Mucosa of gallbladder (tissue), 1 donor: ENCODE measurements at regions not wholly inside any gene's neighbourhood (a gene's known extent, or its start where the extent isn't known, plus 50 kb on each side); places are given as distances from the start of the nearest gene placed in this dataset.

Source experiments
- DNase-seq: peaks from one replicate; pipeline ENCODE4 v3.0.0-alpha.2; 2020; ENCODE audit warnings: low spot score
- donor health status: DM: no; HTN: no; CAD: no.

- DNase-seq = no peak
Observed at GRCh38 chr11:105332171-105332570, 192.6 kb upstream of the CARD18 start.

- no peak for DNase-seq
Observed at GRCh38 chr11:105328061-105328460, 188.5 kb upstream of the CARD18 start.

GRCh38 chr11:105324156-105324555 is 184.6 kb upstream of the CARD18 start:
- DNase-seq = no peak

DNA sequence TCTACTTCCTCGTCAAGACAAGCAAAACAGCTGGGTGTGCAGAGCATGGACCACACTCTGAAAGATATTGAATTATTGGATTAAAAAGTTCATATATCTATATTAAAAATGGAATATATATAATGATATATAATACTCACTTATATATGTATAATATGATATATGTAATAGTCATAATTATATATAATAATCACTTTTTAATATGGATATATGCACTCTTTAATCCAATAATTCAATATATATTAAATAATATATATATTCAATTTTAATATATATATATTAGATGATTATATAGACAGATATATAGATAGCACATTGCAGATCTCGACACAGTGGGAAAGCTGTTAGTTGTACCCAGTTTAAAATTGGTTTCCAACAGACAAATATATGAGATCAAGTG is 182.1 kb upstream of the CARD18 start:
- no peak for DNase-seq

GRCh38 chr11:105315287-105315686 is 175.7 kb upstream of the CARD18 start:
- DNase-seq = no peak

DNA sequence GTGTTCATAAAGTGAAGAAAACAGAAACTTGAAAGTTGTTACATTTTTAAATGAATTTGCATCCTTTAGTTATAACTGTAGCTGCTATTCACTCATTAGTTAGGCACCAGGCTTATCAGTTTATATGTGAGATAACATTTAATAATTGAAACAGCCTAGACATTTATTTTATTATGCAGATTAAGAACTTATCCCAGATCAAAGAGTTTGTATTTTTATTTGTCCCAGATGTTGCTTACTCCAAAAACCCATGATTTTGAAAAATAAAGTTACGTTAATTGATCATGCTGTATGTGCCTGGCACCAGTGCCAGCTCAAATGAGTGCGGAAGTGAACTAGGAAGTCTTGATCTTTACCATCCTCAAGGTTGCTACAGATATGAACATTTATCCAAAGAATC is 172.7 kb upstream of the CARD18 start:
- DNase-seq = no peak

- DNase-seq = no peak
Observed at GRCh38 chr11:105298630-105299029, 159.1 kb upstream of the CARD18 start.

DNA sequence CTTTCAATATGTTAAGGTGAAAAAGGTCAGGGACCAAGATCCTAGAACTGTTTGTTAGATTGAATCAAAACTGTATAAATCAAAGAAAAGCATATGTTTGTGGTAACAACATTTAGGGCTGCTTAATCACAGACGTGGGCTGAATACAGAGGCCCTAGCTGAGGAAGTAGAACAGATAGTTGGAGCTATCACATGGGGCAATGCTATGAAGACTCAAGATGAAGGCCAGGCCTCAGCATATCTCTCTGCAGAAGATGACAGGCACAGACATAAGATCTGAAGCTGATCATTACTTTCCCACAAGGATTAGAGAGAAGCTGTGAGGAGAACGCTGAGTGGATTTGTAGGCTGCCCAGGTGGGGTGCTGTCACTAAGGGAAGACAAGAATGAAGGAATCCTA is 158.6 kb upstream of the CARD18 start:
- no peak for DNase-seq

GRCh38 chr11:105297463-105297862 is 157.9 kb upstream of the CARD18 start:
- no peak for DNase-seq

DNA sequence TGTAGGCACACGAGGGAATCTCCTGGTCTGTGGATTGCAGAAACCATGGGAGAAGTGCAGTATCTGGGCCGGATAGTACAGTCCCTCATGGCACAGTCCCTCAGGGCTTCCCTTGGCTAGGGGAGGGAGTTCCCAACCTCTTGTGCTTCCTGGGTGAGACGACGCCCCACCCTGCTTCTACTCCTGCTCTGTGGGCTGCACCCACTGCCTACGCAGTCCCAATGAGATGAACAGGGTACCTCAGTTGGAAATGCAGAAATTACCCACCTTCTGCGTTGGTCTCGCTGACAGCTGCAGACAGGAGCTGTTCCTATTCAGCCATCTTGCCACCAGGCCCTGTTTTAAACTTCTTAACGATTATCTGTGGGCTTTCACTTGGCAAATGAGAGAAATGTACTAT is 157.2 kb upstream of the CARD18 start:
- no peak for DNase-seq

DNA sequence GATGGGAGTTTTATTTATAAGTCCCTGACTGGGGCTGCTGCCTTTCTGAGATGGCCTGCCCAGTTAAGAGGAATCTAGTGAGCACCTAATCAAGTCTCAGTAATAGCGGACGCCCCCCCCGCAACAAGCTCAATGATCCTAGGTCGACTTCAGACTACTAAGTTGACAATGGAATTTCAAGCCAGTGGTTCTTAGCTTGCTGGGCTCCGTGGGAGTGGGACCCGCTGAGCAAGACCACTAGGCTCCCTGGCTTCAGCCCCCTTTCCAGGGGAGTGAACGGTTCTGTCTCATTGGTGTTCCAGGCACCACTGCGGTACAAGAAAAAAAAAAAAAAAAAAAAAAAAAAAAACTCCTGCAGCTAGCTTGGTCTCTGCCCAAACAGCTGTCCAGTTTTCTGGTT is 156.8 kb upstream of the CARD18 start:
- no peak for DNase-seq

DNA sequence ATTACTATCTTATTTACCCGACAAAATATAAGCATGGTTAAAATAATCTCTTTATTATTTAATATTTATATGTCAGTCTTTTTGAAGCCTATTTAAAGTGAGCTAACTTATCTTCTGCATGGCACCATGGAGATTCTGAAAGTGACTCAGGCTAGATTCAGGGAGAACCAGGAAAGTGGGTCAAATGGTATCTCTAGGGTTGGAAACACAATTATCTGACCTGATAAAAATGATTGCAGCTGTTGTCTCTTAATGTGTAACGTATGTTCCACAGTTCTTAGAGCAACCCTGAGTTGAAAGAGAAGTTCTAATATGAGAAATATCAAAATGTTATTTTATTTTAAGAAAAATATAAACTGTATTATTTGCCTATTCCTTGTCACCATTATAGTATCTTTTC is 143.1 kb upstream of the CARD18 start:
- no peak for DNase-seq

DNA sequence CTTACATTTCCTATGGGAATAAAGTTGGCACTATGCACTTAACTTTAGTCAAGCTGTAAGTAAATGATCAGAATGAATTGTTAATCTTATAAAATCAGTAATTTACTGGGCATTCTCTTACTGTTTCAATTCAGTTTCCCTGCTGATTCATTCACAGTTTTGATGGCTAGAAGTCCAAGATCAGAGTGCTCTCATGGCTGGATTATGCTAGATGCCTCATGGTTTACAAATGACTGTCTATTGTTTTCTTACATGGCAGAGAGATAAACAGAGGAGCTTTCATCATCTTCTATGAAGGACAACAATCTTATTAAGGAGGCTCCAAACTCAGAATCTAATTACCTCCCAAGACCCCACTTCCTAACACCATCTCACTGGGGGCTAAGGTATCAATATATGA is 135.1 kb upstream of the CARD18 start:
- DNase-seq = no peak

DNA sequence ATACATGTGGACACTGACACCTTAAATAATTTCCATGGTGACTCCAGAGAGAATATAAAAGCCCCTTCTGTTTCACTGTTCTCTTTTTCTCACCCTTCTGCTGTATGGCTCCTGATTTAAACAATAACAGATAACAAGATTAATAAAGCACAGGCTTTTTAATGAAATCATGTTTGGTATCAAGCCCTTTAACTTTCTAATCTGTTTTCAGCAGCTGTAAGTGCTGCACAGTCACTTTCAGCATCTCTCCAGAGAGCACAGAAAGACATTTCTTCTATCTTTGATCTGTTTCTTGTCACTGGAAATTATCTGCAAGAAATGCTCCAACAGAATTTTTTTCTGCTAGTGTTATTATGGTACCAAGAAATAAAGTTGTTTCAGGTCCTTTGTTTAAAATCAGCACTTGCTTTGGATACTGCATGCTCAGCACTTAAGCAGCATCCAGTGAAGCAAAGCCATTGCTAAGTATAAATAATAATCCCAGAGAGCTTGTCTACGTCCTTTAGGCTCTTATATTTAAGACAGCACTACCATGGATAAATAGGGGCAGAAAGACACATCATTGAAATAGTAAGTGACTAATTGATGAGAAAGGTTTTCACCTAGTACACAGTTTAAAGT is 134.2 kb upstream of the CARD18 start:
- DNase-seq = no peak

DNA sequence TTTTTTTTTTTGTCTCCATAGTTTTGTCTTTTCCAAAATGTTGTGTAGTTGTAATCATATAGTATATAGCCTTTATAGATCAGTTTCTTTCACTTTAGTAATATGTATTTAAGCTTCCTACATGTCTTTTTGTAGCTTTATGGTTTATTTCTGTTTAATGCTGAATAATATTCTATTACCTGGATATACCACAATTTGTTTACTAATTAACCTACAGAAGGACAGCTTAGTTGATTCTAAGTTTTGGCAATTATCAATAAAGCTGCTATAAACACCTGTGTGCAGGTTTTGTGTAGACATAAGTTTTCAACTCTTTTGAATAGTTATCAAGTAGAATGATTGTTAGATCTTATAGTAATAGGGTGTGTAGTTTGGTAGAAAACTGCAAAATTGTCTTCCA is 130.3 kb upstream of the CARD18 start:
- DNase-seq = no peak

DNA sequence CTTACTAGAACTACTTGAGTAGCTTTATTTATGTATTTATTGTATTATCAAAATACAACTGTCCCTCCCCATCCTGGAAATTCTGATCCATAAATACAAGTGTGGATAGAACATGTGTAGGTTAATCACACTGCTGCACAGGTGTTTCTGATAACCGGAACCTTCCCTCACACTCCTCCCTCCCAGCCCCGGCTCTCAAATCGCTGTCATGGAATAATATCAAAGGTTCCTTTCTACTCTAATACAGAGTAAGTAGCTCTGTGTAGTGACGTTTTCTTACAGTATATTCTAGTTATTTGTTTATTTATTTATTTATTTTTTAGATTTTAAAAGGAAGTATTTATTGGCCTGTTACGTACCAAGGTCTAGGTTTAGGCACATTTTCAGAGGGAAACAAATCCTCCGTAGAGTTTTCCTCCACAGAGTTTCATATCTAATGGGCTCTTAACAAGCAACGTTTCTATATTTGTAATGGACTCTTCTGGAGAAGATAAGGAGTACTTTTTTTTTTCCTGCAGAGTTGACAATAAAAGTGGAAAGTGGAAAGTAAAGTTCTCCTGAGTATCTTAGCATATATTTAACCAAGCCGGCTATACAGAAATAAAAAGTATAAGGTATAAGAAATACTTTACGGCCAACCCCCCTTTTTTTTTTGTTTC is 129.0 kb upstream of the CARD18 start:
- DNase-seq = no peak

- DNase-seq = no peak
Observed at GRCh38 chr11:105265845-105266244, 126.3 kb upstream of the CARD18 start.

DNA sequence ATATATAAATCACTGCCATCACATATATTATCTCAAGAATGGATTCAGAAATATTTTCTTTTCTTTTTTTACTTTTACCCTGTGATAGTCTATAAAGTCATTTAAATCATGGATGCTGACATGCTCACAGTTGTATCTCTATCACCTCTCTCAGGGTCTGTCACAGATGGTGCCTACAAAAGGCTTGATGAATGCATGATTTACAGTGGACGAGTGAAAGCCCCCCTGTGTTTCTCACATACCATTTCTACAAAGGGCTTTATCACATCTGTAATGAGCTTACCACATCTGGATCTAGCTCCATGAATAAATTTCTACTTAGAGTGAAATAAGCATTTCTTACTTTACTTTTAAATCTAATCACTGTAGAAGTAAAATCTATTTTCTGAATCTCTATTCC is 121.4 kb upstream of the CARD18 start:
- DNase-seq = no peak

DNA sequence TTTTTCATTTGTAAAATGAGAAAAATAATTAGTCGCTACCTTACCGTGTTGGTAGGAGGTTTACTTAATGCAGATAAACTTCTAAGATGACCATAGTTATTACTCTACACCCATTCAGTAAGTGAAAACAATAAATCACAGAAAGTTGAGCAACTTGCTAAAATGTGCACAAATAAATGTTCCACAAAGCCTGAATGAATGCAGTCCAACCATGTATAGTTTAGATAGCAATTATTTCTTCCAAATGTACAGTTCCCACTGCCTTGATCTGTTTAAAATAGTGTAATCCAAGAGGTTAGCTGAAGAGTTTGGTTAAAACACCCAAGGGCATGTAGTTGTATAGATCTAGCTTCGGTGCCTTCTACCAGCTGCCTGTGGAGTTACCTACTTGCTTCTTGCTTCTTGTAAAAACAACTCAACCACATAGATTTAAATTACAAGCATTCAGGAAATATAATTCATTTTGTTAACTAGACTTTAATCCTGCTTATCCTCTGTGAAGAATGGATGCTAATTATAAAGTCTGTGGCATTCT is 106.3 kb upstream of the CARD18 start:
- no peak for DNase-seq

DNA sequence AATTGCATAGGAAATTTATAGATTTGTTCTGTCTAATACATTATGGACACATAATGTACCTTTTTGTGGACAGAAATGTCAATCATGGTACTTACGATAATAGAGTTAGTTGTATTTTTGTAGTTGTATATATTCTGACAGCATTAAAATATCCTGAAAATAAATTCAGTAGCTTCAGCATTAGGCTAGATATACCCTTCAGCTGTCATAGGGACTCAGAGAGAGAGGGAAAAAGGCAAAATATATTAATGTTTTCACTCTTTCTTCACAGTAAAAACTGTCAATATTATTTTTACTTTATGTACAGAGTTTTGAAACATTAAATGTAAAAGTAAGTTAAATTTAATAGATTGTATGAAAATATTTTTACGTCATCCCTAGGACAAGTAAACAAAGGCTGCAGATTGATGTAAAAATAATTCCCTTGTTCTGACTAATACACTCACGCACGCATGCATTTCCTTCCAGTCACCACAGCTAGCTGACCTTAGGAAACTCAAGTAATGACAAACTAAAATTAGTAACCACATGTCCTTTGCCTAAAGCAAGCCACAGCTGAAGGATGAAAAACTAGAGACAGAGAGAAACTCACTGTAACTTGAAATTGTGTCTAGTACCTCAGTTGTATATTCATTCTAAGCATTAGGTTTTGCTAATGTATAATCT is 104.7 kb upstream of the CARD18 start:
- DNase-seq = no peak

DNA sequence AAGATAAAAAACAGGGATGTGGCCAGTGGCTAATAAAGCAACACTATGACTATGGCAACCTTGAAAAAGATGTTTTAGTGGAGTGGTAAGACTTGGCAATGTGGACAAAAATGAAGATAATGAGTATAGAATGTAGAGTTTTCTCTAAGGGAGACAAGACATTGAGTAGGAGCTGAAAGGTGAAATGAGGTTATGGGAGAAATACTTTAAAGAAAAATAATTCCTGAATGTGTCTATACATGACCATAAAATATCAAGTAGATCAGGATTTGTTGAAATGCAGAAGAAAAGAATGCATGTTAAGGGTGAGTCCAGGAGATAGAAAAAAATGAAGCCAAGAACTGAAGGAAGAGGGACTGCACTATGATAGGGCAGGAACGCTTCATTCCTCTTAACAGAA is 101.6 kb upstream of the CARD18 start:
- DNase-seq = no peak

DNA sequence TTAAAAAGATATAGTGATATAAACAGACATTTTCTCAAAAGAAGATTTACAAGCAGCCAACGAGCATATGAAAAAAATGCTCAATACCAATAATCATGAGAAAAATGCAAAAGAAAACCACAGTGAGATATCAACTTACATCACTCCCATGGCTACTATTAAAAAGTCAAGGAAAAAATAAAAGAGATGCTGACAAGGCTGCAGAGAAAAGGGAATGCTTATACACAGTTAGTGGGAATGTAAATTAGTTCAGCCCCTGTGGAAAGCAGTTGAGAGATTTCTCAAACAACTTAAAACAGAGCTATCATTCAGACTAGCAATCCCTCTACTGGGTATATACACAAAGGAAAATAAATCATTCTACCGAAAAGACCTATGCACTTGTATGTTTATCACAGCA is 97.1 kb upstream of the CARD18 start:
- DNase-seq = no peak

- no peak for DNase-seq
Observed at GRCh38 chr11:105233285-105233684, 93.7 kb upstream of the CARD18 start.
